ENCODE measurements at regions not wholly inside any gene's neighbourhood (a gene's known extent, or its start where the extent isn't known, plus 50 kb on each side); places are given as distances from the start of the nearest gene placed in this dataset.
A peak's percentile ranks its signal among the peaks of the same experiment; 100 is the strongest.

DNA sequence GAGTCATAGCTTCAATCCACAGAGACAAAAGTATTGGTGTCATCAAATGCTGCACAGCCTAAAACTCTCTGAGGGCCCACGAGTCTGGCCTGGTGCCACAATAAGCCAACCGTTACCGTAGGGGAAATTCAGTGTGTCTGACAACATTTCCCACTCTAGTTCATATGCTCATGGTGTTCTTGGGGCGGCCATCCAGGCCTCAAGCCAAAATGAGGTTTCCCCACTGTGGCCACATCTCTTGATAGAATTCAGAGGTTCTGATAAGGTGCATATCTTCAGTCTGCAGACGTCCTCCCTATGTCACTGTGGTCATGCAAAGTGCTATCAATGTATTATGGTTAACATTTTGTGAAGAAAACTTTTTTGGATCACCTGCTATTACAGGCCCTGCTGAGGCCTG lies 627.7 kb downstream of the QKI start:
- H3K27me3 ChIP-seq (replicated peaks; ENCODE audit: insufficient read depth), result no peaks in the 10 kb centered on the region
- intact Hi-C loops (cut with DNase I), result no loop called here
- H3K4me3 ChIP-seq, result no peak overlapping the region
- H3K36me3 ChIP-seq, result no peaks in the 10 kb centered on the region
- H3K4me1 ChIP-seq (replicated peaks), result no peaks in the 10 kb centered on the region
- 71% methylated on average over 5 of the region's 5 CpGs for WGBS
- TF ChIP-seq, protein P1, sequence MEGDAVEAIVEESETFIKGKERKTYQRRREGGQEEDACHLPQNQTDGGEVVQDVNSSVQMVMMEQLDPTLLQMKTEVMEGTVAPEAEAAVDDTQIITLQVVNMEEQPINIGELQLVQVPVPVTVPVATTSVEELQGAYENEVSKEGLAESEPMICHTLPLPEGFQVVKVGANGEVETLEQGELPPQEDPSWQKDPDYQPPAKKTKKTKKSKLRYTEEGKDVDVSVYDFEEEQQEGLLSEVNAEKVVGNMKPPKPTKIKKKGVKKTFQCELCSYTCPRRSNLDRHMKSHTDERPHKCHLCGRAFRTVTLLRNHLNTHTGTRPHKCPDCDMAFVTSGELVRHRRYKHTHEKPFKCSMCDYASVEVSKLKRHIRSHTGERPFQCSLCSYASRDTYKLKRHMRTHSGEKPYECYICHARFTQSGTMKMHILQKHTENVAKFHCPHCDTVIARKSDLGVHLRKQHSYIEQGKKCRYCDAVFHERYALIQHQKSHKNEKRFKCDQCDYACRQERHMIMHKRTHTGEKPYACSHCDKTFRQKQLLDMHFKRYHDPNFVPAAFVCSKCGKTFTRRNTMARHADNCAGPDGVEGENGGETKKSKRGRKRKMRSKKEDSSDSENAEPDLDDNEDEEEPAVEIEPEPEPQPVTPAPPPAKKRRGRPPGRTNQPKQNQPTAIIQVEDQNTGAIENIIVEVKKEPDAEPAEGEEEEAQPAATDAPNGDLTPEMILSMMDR (IDR thresholded peaks at IDR 0.05), result no peak
- no peak for TF ChIP-seq POLR2AphosphoS5 (IDR thresholded peaks at IDR 0.05)
- no peak for TF ChIP-seq POLR2A (IDR thresholded peaks at IDR 0.05)
- no peaks in the 10 kb centered on the region for H3K9me3 ChIP-seq
- H3K27ac ChIP-seq, result no peak overlapping the region
- DNase-seq (ENCODE audit: low spot score), result no peak

DNA sequence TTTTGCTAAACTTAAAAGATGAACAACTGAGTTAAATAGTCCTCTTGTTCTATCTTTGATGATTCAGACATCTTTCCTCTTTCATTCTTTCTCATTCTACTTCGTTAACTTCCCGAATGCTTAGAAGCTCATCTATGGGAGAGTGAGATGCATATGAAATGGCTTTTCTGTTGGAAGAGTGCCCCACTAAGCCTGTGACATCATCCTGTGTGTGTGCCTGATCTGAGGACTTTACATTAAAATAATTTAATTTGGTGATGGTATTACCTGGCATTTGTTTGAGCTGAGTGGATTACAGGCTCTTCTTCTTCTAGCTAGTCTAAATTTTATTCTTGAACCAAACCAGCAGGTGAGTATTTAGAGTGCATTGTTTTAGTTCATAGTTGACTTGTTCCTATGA lies 626.5 kb downstream of the QKI start:
- Histone ChIP-seq H3K36me3 (no peaks in the 10 kb centered on the region), H3K27me3 (replicated peaks; ENCODE audit: insufficient read depth) (no peaks in the 10 kb centered on the region), H3K4me1 (replicated peaks) (no peaks in the 10 kb centered on the region), H3K4me3 (no peak overlapping the region), H3K27ac (no peak overlapping the region), H3K9me3 (no peaks in the 10 kb centered on the region)
- no peak for TF ChIP-seq POLR2AphosphoS5 (IDR thresholded peaks at IDR 0.05)
- TF ChIP-seq, protein P1 (IDR thresholded peaks at IDR 0.05), result no peak
- intact Hi-C loops (cut with DNase I), result no loop called here
- DNase-seq (ENCODE audit: low spot score), result no peak
- 87% methylated on average over 2 of the region's 2 CpGs for WGBS

DNA sequence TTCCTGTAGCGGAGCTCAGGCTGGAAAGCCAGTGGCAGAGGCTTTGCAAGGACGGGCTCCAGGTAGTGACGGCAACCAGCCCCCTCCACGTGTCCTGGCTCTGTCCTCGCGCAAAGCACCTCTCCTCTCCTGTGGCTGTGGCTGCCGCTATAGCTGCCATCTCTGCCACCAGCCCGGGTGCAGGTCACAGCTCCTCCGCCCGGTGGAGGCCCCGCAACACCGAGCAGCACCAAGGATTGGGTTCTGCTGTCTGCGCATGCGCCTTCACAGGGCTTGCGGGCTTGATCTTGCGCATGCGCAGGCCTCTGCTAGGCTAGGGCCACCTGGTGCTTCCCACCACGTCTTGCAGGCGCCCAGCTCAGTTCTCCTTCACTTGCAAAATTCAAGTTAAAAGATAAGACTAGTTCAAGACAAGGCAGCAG lies 625.4 kb downstream of the QKI start:
- intact Hi-C loops (cut with DNase I), result no loop called here
- peak; percentile 17 for DNase-seq (ENCODE audit: low spot score)

DNA sequence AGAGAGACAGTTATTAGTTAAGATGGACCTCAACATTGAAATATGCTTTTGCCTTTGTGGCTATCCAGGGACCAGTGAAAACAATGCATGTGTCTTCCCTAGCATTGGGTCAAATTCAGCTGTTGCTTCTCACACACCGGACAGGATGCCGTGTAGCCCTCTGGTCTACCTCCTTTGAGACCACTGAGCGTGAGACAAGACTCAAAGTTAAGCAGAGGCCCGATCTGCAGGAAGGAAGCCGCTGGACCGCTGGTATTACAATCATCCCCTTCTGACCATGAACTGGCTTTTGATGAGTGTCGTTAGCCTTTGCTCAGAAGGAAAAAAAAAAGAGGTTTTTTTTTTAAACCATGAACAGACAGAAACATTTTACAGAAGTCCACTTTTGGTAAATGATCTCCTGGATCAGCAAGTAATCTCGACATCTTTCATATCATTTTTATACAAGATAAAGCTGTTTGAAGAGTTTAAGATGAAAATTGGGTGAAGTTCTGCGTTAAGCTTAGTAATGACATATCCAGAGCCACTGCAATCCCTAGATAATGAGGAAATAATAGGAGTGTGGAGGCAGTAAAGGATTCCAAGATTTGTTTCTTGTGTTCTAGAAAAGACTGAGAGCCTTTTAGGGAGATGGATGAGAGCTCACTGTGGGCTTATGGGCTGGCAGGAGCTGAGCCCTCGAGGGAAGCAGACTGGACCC lies 622.8 kb downstream of the QKI start:
- H3K27ac ChIP-seq, result no peak overlapping the region
- DNase-seq (ENCODE audit: low spot score), result no peak
- WGBS, result 82% methylated on average over 10 of the region's 10 CpGs
- no peaks in the 10 kb centered on the region for H3K4me1 ChIP-seq (replicated peaks)
- TF ChIP-seq POLR2AphosphoS5 (IDR thresholded peaks at IDR 0.05), result no peak
- TF ChIP-seq, protein P1 (IDR thresholded peaks at IDR 0.05), result no peak
- TF ChIP-seq POLR2A (IDR thresholded peaks at IDR 0.05), result no peak
- H3K27me3 ChIP-seq (replicated peaks; ENCODE audit: insufficient read depth), result no peaks in the 10 kb centered on the region
- no peak overlapping the region for H3K4me3 ChIP-seq
- intact Hi-C loops (cut with DNase I), result no loop called here
- no peaks in the 10 kb centered on the region for H3K9me3 ChIP-seq
- no peaks in the 10 kb centered on the region for H3K36me3 ChIP-seq

More for the DNA sequence above, 625.4 kb downstream of the QKI start:
- no peak overlapping the region for H3K4me3 ChIP-seq
- WGBS, result 91% methylated on average over 19 of the region's 19 CpGs
- no peaks in the 10 kb centered on the region for H3K27me3 ChIP-seq (replicated peaks; ENCODE audit: insufficient read depth)
- H3K27ac ChIP-seq, result no peak overlapping the region
- H3K4me1 ChIP-seq (replicated peaks), result no peaks in the 10 kb centered on the region
- TF ChIP-seq POLR2AphosphoS5 (IDR thresholded peaks at IDR 0.05), result no peak
- no peak for TF ChIP-seq POLR2A (IDR thresholded peaks at IDR 0.05)
- TF ChIP-seq, protein P1 (IDR thresholded peaks at IDR 0.05), result no peak
- no peaks in the 10 kb centered on the region for H3K9me3 ChIP-seq
- no peaks in the 10 kb centered on the region for H3K36me3 ChIP-seq

DNA sequence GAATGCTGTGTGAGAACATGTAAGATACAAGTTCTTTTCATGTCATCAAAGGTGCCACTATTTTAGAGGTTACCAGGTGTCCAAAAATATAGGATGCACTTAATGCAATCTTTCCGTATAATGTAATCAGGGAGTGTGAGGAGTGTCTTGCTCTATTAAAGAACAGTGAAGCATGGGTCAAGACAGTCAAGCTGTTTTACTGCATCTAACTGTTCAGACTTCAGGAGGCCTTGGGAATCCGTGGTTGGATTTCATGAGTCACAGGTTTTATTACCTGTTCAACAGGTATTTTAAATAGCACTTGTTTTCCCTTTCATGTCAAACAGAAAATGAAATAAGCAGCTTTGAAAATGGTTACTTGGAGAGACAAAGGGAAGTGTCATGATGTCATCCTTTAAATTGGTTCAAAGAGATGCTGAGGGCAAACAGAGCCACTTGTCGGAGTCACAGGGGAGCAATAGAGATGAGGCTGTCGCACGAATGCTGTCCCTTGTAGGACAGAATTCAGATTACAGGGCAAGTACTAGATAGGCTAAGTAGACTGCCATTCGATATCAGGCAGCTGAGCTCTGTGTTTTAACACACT lies 621.5 kb downstream of the QKI start:
- Histone ChIP-seq H3K27ac (no peak overlapping the region), H3K4me1 (replicated peaks) (no peaks in the 10 kb centered on the region), H3K4me3 (no peak overlapping the region), H3K9me3 (no peaks in the 10 kb centered on the region), H3K27me3 (replicated peaks; ENCODE audit: insufficient read depth) (no peaks in the 10 kb centered on the region), H3K36me3 (no peaks in the 10 kb centered on the region)
- DNase-seq (ENCODE audit: low spot score), result peak; percentile 16
- TF ChIP-seq POLR2A (IDR thresholded peaks at IDR 0.05) (no peak), POLR2AphosphoS5 (IDR thresholded peaks at IDR 0.05) (peak; percentile 46)
- intact Hi-C loops (cut with DNase I), result no loop called here
- WGBS, result 28% methylated on average over 6 of the region's 6 CpGs
